Loucy (cell line): ENCODE measurements at regions not wholly inside any gene's neighbourhood (a gene's known extent, or its start where the extent isn't known, plus 50 kb on each side); places are given as distances from the start of the nearest gene placed in this dataset.

Experiments used
- H2AFZ ChIP-seq: fragments of 200-600 bp; sonication (generic); 2 replicates; pipeline ENCODE4 v1.6.0; 2016; ENCODE audit warnings: antibody characterized with exemption, mild to moderate bottlenecking, low read length, moderate library complexity
- H3F3A ChIP-seq: fragments of 200-600 bp; 2 replicates; pipeline ENCODE4 v1.6.0; 2016; ENCODE audit warnings: antibody characterized with exemption, low read depth, mild to moderate bottlenecking
- H3K27me3 ChIP-seq: fragments of 200-600 bp; sonication (generic); 2 replicates; pipeline ENCODE4 v1.6.1; 2014; ENCODE audit warnings: low read length, mild to moderate bottlenecking; ENCODE audit not compliant: insufficient read depth, poor library complexity, severe bottlenecking
- H3K36me3 ChIP-seq: fragments of 200-600 bp; sonication (generic); 2 replicates; pipeline ENCODE4 v1.6.1; 2016; ENCODE audit warnings: low read length; ENCODE audit not compliant: insufficient read depth
- H3K4me1 ChIP-seq: fragments of 200-600 bp; sonication (generic); 2 replicates; pipeline ENCODE4 v1.5.1; 2014; ENCODE audit warnings: low read length, mild to moderate bottlenecking; ENCODE audit not compliant: insufficient read depth, poor library complexity, severe bottlenecking
- H3K4me2 ChIP-seq: fragments of 200-600 bp; sonication (generic); 2 replicates; pipeline ENCODE4 v1.6.0; 2014; ENCODE audit warnings: antibody characterized with exemption, low read length, low read depth, mild to moderate bottlenecking; ENCODE audit not compliant: poor library complexity, severe bottlenecking
- H3K4me3 ChIP-seq: fragments of 200-600 bp; sonication (generic); 2 replicates; pipeline ENCODE4 v1.5.1; 2014; ENCODE audit warnings: low read length, mild to moderate bottlenecking, mixed read lengths; ENCODE audit not compliant: poor library complexity, severe bottlenecking
- H3K79me2 ChIP-seq: fragments of 200-600 bp; sonication (generic); 2 replicates; pipeline ENCODE4 v1.6.1; 2014; ENCODE audit warnings: low read length; ENCODE audit not compliant: insufficient read depth
- H3K9ac ChIP-seq: fragments of 200-600 bp; sonication (generic); 2 replicates; pipeline ENCODE4 v1.6.0; 2014; ENCODE audit warnings: mild to moderate bottlenecking, low read depth, low read length, moderate library complexity; ENCODE audit not compliant: poor library complexity, severe bottlenecking
- H3K9me2 ChIP-seq: fragments of 200-600 bp; sonication (generic); replicated peaks from 2 replicates; pipeline ENCODE4 v1.6.1; 2016; ENCODE audit warnings: low read depth, low read length, mixed read lengths
- H3K9me3 ChIP-seq: fragments of 200-600 bp; sonication (generic); 2 replicates; pipeline ENCODE4 v1.6.1; 2014; ENCODE audit warnings: mild to moderate bottlenecking, antibody characterized with exemption, low read length, low read depth; ENCODE audit not compliant: insufficient read depth
- H4K20me1 ChIP-seq: fragments of 200-600 bp; sonication (generic); 2 replicates; pipeline ENCODE4 v1.6.0; 2014; ENCODE audit warnings: antibody characterized with exemption, low read length, mild to moderate bottlenecking; ENCODE audit not compliant: insufficient read depth, poor library complexity, severe bottlenecking
- EZH2phosphoT487 ChIP-seq: fragments of 200-600 bp; IDR thresholded peaks from 2 replicates; pipeline ENCODE4 v1.6.1; 2018; ENCODE audit warnings: antibody characterized with exemption, mild to moderate bottlenecking, moderate library complexity, borderline replicate concordance
- TF ChIP-seq, protein P1 (sequence below): fragments of 200-600 bp; sonication (generic); conservative IDR thresholded peaks from 2 replicates; pipeline ENCODE4 v1.5.1; 2014; ENCODE audit warnings: mild to moderate bottlenecking, antibody characterized with exemption, low read length

DNA sequence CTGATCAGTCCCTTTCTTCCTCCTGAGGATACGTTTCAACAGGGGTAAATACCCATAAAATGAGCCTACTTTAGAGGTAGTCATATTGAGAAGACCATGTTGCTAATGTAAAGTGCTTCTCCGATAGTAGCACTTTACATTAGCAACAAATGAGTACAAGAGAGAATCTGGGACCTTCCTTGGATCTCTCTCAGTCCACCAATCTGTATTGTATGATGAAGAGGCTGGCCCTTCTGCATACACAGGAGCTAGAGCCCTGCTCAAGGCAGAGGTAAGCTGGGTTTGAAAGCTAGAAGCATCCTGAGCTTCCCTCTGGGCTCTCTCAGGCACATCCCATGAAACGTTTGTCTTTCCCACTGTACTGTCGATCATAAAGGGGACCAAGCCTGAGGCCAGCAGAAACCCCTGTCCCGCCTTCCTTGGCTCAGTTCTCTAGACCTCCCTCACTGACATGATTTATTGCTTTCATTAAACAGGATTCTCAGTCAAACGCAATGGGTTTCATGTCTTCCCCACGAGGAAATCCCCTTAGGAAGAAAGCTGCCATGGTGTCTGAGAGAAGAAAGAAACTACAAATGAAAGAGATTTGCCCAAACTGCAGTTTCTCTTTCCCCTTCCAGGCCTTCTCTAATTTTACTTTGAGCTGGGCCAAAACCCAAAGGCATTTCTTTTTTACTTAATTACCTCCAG lies 62.8 kb upstream of the BCAR3 start:
- no peak overlapping the region for H3K4me2 ChIP-seq
- no peaks in the 10 kb centered on the region for H3K4me1 ChIP-seq
- no peaks in the 10 kb centered on the region for H3F3A ChIP-seq
- H4K20me1 ChIP-seq, result no peaks in the 10 kb centered on the region
- TF ChIP-seq EZH2phosphoT487, result no peak
- TF ChIP-seq, protein P1, sequence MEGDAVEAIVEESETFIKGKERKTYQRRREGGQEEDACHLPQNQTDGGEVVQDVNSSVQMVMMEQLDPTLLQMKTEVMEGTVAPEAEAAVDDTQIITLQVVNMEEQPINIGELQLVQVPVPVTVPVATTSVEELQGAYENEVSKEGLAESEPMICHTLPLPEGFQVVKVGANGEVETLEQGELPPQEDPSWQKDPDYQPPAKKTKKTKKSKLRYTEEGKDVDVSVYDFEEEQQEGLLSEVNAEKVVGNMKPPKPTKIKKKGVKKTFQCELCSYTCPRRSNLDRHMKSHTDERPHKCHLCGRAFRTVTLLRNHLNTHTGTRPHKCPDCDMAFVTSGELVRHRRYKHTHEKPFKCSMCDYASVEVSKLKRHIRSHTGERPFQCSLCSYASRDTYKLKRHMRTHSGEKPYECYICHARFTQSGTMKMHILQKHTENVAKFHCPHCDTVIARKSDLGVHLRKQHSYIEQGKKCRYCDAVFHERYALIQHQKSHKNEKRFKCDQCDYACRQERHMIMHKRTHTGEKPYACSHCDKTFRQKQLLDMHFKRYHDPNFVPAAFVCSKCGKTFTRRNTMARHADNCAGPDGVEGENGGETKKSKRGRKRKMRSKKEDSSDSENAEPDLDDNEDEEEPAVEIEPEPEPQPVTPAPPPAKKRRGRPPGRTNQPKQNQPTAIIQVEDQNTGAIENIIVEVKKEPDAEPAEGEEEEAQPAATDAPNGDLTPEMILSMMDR, result no peak
- H2AFZ ChIP-seq, result no peak overlapping the region
- no peaks in the 10 kb centered on the region for H3K36me3 ChIP-seq
- no peaks in the 10 kb centered on the region for H3K9me2 ChIP-seq
- H3K9ac ChIP-seq, result no peak overlapping the region
- peaks cover 5% of the 10 kb centered on the region for H3K27me3 ChIP-seq
- H3K79me2 ChIP-seq, result no peaks in the 10 kb centered on the region
- no peaks in the 10 kb centered on the region for H3K9me3 ChIP-seq
- H3K4me3 ChIP-seq, result no peak overlapping the region

DNA sequence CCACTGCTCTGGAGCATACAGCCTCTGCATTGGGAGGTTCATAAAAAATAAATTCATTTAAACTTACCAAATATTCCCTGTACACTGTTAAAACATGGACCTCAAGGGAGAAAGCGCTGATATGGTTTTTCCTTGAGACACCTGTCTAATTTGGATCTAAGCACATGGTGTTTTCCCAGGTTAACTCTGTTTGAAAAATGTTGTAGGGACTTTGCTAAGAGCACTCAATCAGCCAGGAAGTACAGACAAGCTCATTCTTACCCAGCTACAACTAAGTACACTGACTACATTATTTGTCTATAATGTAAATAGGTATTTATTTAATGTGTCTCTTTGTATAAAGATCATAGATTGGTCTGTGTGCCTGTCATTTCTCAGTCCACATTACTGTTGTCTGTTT lies 61.8 kb upstream of the BCAR3 start:
- Histone ChIP-seq H2AFZ (no peak overlapping the region), H3K79me2 (no peaks in the 10 kb centered on the region), H3K4me2 (no peak overlapping the region), H3K9me3 (no peaks in the 10 kb centered on the region), H3K36me3 (no peaks in the 10 kb centered on the region), H3K4me3 (no peak overlapping the region), H3K9me2 (no peaks in the 10 kb centered on the region), H3K4me1 (no peaks in the 10 kb centered on the region), H3K27me3 (peaks cover 5% of the 10 kb centered on the region), H3F3A (no peaks in the 10 kb centered on the region), H4K20me1 (no peaks in the 10 kb centered on the region), H3K9ac (no peak overlapping the region)
- no peak for TF ChIP-seq EZH2phosphoT487
- TF ChIP-seq, protein P1, result no peak

DNA sequence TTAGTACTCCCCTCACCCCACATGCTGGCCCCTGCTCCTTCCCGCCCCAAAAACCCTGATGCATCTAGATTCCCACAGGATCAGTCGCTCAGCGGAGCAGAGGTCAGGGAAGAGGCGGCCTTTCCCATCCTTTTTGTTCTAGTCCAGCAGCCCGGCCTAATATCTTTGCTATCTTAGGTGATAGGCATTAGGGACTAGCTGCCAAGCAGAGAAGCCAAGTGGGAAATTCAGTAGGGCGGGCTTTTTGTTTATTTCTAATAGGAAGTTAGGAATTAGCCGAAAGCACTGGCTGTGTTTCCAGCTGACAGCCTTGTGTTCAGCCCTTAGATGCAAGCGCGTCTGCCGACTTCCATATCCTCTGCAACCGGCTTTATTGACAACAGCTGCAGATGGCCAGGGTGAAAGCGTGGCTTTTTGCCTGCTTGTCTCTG lies 59.0 kb upstream of the BCAR3 start:
- H3K4me3 ChIP-seq, result no peak overlapping the region
- no peaks in the 10 kb centered on the region for H3K9me3 ChIP-seq
- no peaks in the 10 kb centered on the region for H3K79me2 ChIP-seq
- H2AFZ ChIP-seq, result no peak overlapping the region
- H3K9ac ChIP-seq, result no peak overlapping the region
- no peaks in the 10 kb centered on the region for H3K4me1 ChIP-seq
- H3K9me2 ChIP-seq, result no peaks in the 10 kb centered on the region
- no peak overlapping the region for H3K4me2 ChIP-seq
- H3F3A ChIP-seq, result no peaks in the 10 kb centered on the region
- no peaks in the 10 kb centered on the region for H3K27me3 ChIP-seq
- H4K20me1 ChIP-seq, result no peaks in the 10 kb centered on the region
- TF ChIP-seq EZH2phosphoT487, result no peak
- TF ChIP-seq, protein P1, result no peak
- H3K36me3 ChIP-seq, result no peaks in the 10 kb centered on the region
